Right kidney (tissue), 1 donor: ENCODE measurements at regions not wholly inside any gene's neighbourhood (a gene's known extent, or its start where the extent isn't known, plus 50 kb on each side); places are given as distances from the start of the nearest gene placed in this dataset.
"Not testable (repeated sequence)": the region's sequence is repeated elsewhere in the genome, so short reads cannot be mapped to it uniquely, and the experiment has no call there.

Source experiments
- DNase-seq: peaks from one replicate; pipeline ENCODE4 v3.0.0-alpha.2; 2016

- no peak for DNase-seq
These were observed 71.6 kb downstream of the TFAP2A start for GRCh38 chr6:10343320-10343719.

- no peak for DNase-seq
These were observed 73.3 kb downstream of the TFAP2A start for GRCh38 chr6:10341605-10342004.

DNA sequence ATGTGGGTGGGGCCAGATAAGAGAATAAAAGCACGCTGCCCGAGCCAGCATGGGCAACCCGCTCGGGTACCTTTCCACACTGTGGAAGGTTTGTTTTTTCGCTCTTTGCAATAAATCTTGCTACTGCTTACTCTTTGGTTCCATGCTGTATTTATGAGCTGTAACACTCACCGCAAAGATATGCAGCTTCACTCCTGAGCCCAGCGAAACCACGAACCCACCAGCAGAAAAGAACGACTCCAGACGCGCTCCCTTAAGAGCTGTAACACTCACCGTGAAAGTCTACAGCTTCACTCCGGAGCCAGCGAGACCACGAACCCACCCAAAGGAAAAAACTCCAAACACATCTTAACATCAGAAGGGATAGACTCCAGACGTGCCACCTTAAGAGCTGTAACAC, 76.7 kb downstream of the TFAP2A start:
- no peak for DNase-seq

- not testable (repeated sequence) for DNase-seq
These were observed 77.5 kb downstream of the TFAP2A start for GRCh38 chr6:10337376-10337775.

DNA sequence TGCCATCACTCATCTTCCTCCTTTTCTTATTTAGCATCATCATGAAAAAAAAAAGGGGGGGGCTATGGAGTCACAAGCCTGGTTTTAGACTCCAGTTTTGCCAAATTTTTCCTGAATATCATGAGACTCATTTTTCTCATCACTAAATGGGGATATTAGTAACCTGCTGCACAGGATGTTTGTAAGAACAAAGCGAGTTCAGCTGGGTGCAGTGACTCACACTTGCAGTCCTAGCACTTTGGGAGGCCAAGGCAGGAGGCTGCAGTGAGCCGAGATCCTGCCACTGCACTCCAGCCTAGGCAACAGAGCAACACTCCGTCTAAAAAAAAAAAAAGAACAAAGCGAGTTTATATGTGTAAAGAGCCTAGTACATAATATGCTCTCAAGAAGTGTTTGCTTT, 82.8 kb downstream of the TFAP2A start:
- DNase-seq, result no peak

GRCh38 chr6:10331334-10331968, 83.4 kb downstream of the TFAP2A start:
- DNase-seq, result no peak

- no peak for DNase-seq
These were observed 84.4 kb downstream of the TFAP2A start for GRCh38 chr6:10330515-10330914.

GRCh38 chr6:10323018-10323417, 91.9 kb downstream of the TFAP2A start:
- no peak for DNase-seq

DNA sequence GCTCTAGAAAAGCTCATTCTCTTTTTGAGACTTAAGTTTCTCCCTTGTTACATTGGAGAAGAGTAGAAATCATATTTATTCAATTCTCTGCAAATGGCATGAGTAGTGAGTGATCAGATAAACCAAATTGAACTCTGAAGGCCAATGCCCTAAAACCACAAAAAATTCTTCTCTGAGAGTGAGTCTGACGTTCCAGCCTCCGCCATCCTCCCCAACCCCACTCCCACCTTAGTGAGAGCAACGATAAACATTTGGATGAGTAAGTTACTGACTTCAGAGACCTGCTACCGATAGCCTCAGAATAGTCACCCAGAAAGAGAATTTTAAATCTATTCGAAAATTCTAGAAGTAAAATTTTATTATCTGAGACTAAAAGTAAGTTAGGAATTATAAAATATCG, 94.6 kb downstream of the TFAP2A start:
- no peak for DNase-seq

GRCh38 chr6:10316373-10316721, 98.5 kb downstream of the TFAP2A start:
- DNase-seq, result no peak

- DNase-seq, result no peak
These were observed 99.1 kb downstream of the TFAP2A start for GRCh38 chr6:10315658-10316372.

DNA sequence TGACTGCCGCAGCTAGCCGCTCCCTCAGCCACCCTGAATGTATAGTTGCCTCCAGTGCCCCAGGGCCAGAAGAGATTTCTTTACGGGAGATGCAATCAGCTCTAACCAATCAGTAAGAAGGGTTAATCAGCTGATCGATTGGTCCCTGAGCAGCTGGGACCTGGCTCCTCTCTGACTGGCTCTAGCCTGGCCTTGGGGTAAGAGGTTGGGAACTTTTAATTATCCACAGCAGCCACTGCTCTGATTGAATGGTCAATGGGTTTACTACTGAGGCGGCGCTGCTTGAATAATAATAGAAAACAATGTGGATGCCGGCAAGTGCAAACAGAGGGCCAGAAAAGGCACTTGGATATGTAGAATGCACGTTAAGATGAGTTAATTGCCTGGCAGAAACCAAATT, 99.8 kb downstream of the TFAP2A start:
- DNase-seq, result no peak

DNA sequence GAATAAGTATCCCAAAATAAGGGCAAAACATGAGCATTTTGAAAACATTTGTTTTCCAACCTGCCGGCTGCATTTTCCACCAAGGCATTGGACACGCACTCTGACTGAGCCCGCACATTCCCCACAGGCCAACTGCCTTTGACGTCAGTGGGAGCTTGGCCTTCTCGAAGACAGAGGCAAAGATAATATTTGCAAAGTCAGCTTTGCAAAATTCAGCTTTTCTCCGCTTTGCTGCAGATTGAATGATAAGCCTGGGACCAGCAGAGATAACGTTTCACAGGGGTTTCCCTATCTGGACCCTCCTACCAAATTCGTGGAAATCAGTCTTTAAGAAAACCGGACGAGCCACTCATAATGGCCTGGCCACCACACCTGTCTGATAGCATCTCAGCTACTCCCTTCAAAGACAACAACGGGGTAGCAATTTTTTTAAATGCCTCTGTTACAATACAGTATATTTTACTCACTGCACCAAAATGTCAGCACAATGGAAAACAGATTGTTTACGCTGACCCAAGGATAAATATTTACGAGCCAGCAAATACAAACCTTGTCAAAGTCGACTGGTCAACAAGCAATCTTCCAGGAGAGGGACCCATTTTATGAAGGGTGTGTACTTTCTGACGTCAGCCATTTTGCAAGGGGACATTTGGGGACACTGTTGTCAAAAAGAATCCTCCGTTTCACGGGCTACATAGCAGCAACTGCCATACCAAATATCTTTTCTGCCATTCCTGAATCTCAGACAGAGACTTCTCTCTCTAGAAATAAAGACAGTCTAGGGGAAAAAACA, 100.5 kb downstream of the TFAP2A start:
- DNase-seq, result no peak

- DNase-seq, result no peak
These were observed 101.1 kb downstream of the TFAP2A start for GRCh38 chr6:10313799-10314162.

DNA sequence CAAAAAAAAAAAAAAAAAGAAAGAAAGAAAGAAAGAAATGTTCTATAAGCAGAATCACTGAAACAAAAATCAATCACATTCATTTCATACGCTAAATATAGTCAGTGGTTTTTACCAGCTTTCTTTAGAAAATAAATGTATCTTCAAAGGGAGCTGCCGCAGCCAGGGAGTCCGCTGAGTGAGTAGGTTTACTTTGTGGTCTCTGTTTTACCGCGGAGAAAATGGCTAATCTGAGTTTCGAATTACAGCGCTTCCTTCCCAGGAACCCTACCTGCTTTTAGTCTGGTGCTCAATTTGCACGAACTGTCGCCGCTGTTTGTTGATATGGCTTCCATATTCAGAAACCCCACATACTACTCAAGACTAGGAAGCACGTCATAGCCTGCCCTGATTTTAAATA, 102.4 kb downstream of the TFAP2A start:
- DNase-seq, result no peak

GRCh38 chr6:10311546-10312405, 103.1 kb downstream of the TFAP2A start:
- not testable (repeated sequence) for DNase-seq

- no peak for DNase-seq
These were observed 104.0 kb downstream of the TFAP2A start for GRCh38 chr6:10310826-10311225.

DNA sequence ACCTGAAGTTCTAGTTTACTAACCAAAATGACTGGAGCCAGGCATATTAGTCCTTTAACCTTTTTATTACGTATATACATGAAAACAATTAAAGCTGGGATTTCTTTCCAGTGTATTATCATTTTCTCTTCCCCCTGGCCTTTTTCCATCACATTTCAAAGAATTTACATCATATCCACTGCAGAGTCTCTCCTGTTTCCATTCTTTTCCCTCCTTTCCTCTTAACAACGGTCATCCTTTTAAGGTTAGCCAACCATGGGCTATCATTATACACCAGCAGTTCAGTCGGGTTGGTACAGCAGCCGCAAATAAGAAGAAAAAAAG, 104.6 kb downstream of the TFAP2A start:
- no peak for DNase-seq

DNA sequence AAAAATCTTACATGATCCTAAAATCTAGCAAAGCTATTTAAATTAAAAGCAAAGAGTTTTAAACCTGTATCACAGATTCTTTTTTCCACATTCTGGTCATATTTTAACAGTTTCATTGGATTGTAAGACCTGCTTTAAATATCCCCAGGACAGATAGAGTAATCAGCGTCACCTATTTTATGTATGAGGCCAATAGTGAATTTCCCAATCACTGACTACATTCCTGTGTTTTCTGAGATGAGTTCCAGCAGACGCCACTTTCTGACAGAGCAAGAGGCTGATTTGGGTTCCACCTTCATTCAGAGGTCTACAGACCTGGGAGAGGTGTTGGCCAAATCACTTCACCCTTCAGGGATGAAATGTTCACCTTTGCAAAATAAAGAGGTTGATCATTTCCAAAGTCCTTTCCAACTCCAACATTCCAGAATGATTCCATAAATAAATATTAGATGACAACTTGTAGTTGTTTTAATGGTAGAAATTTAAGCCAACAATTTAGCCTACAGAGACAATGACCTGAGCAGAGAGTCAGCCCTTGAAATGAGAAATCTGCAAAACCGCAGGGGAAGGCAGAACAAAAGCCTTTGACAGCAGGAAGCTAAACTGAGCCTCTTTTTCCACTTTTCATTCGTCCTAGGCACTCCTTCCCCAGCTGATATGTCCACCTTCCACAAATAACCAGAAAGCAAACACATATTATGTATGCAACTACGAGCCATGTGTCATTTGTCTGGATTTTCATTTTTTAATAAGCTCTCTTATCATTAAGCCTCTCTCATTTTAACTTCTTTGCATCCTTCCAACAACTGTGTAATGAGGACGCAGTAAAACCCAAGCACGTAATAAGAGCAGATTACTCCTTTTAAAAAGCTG, 105.2 kb downstream of the TFAP2A start:
- DNase-seq, result no peak

- DNase-seq, result no peak
These were observed 107.4 kb downstream of the TFAP2A start for GRCh38 chr6:10307476-10307875.

DNA sequence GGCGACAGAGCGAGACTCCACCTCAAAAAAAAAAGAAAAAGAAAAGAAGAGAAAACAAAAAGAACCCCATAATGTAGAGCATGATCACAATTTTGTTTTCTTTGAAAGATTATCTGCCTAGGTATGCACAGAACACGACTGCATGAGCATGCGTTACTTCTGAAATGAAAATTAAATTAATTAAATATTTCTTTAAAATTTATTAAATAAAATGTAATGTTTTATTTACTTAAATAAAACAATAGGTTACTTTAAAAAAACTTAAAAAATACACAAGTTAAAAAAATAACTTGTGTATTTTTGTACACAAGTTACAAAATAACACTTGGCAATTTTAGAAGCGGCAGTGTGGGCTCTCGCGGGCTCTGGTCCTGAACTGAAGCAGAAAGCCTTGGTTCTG, 107.8 kb downstream of the TFAP2A start:
- DNase-seq, result no peak
